Bronchial epithelial cell (primary cell): ENCODE measurements at regions not wholly inside any gene's neighbourhood (a gene's known extent, or its start where the extent isn't known, plus 50 kb on each side); places are given as distances from the start of the nearest gene placed in this dataset.
A peak's percentile ranks its signal among the peaks of the same experiment; 100 is the strongest.

Source experiments
- DNase-seq: peaks from one replicate; pipeline ENCODE4 v3.0.0-alpha.2; 2010; ENCODE audit warnings: low read depth
- FAIRE-seq: peaks from 2 replicates; lab custom pipeline; 2011; peaks lifted over from hg19 to GRCh38; lab: Jason Lieb, UNC
- H3K27me3 ChIP-seq: 2 replicates; pipeline ENCODE4 v1.5.1; 2011; ENCODE audit warnings: low read length; ENCODE audit not compliant: control insufficient read depth, insufficient read depth
- H3K36me3 ChIP-seq: 2 replicates; pipeline ENCODE4 v1.5.1; 2011; ENCODE audit warnings: low read length; ENCODE audit not compliant: control insufficient read depth, insufficient read depth
- H3K4me3 ChIP-seq: 2 replicates; pipeline ENCODE4 v1.5.1; 2011; ENCODE audit warnings: mild to moderate bottlenecking, low read depth, low read length, control low read depth
- CTCF ChIP-seq: IDR thresholded peaks from 2 replicates; pipeline ENCODE4 v1.5.1; 2011; ENCODE audit warnings: mild to moderate bottlenecking, moderate library complexity, low read length, control low read depth, inconsistent platforms; ENCODE audit not compliant: insufficient read depth, severe bottlenecking

DNA sequence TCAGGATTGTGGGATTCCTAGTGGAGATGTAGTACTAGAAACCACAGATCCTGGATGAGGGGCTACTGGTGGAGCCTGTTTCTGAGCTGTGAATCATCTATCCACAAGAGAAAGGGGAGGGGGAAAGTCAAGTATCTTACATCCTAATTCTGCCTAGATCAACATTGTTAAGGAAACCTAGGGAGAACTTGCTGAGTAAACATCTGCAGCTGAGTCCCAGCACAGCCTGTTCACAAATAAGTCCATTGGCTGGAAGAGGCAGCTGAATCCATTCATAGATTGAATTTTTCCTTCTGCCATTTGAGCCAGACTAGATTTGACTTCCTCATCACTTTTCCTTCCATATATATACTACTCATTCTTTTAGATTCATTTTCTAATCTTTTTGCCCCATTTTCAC, 460.5 kb downstream of the TUSC7 start:
- H3K36me3 ChIP-seq: no peaks in the 10 kb centered on the region
- H3K4me3 ChIP-seq: no peak overlapping the region
- DNase-seq: no peak
- no peaks in the 10 kb centered on the region for H3K27me3 ChIP-seq
- FAIRE-seq: no peak
- TF ChIP-seq CTCF: no peak

- H3K36me3 ChIP-seq: no peaks in the 10 kb centered on the region
- H3K4me3 ChIP-seq: no peak overlapping the region
- no peak for FAIRE-seq
- DNase-seq: no peak
- no peak for TF ChIP-seq CTCF
- H3K27me3 ChIP-seq: no peaks in the 10 kb centered on the region
Observed at GRCh38 chr3:117171124-117171523, 461.5 kb downstream of the TUSC7 start.

- Histone ChIP-seq H3K4me3 (no peak overlapping the region), H3K36me3 (no peaks in the 10 kb centered on the region), H3K27me3 (no peaks in the 10 kb centered on the region)
- TF ChIP-seq CTCF: no peak
- DNase-seq: no peak
- no peak for FAIRE-seq
Observed at GRCh38 chr3:117172426-117172825, 462.8 kb downstream of the TUSC7 start.

- no peak for DNase-seq
- TF ChIP-seq CTCF: no peak
- H3K27me3 ChIP-seq: no peaks in the 10 kb centered on the region
- FAIRE-seq: no peak
- no peaks in the 10 kb centered on the region for H3K36me3 ChIP-seq
- H3K4me3 ChIP-seq: no peak overlapping the region
Observed at GRCh38 chr3:117181222-117181621, 471.6 kb downstream of the TUSC7 start.

GRCh38 chr3:117184574-117184973, 475.0 kb downstream of the TUSC7 start:
- Histone ChIP-seq H3K4me3 (no peak overlapping the region), H3K36me3 (no peaks in the 10 kb centered on the region), H3K27me3 (no peaks in the 10 kb centered on the region)
- FAIRE-seq (no peak), DNase-seq (peak; percentile 64)
- no peak for TF ChIP-seq CTCF

DNA sequence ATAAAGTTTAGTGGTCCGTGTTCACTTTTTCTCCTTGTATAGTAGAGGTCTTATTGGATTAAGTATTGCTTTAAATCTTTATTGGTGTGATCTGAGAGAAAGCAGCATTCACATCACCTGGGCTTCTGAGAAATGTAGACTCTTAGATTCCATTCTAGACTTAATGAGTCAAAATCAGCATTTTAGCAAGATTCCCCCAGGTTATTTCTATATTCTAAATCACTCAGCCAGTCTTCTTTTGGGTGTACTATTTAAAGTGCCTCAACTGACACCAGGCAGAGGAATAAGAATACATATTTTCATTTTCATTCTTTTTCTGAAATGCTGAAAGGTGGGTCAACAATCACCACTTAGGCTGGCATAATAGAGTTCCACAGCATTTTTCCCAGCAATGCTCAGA, 481.7 kb downstream of the TUSC7 start:
- DNase-seq (no peak), FAIRE-seq (no peak)
- TF ChIP-seq CTCF: no peak
- no peaks in the 10 kb centered on the region for H3K27me3 ChIP-seq
- no peaks in the 10 kb centered on the region for H3K36me3 ChIP-seq
- H3K4me3 ChIP-seq: no peak overlapping the region
